HepG2 (cell line): ENCODE measurements at regions not wholly inside any gene's neighbourhood (a gene's known extent, or its start where the extent isn't known, plus 50 kb on each side); places are given as distances from the start of the nearest gene placed in this dataset.

Experiments used
- ATAC-seq: fragments of 200-7000 bp; cut with Tn5 transposase; 3 replicates; pipeline ENCODE4 v1.9.1; 2020; ENCODE audit warnings: mild to moderate bottlenecking, moderate library complexity
- BruUV-seq: library from RNA; stranded (reverse); fragments of 400-500 nt; replicated peaks from 2 replicates; lab custom pipeline; 2021; lab: Mats Ljungman, UMichigan
- CTCF ChIA-PET: fragments of 300-600 bp; formaldehyde crosslinking; extraction: SDS; loops from one replicate; lab custom pipeline; 2021; ENCODE audit warnings: low total read pairs, inconsistent platforms, low intra/inter-chr PET ratio; lab: Yijun Ruan, JAX
- POLR2A ChIA-PET: fragments of 350-600 bp; sonication (Branson Sonifier 250); formaldehyde crosslinking; loops from one replicate; lab custom pipeline; 2020; ENCODE audit warnings: antibody characterized with exemption, inconsistent platforms; lab: Yijun Ruan, JAX
- DNase-seq: peaks from one replicate; pipeline ENCODE4 v3.0.0-alpha.2; 2015; ENCODE audit warnings: low spot score
- FAIRE-seq: peaks from 3 replicates; lab custom pipeline; 2011; peaks lifted over from hg19 to GRCh38; lab: Jason Lieb, UNC
- H2AFZ ChIP-seq: one replicate; pipeline ENCODE4 v1.6.1; 2011; ENCODE audit warnings: low read length, inconsistent platforms
- H3K27ac ChIP-seq: fragments of 300-600 bp; 3 replicates; pipeline ENCODE4 v1.8.0; 2011; ENCODE audit warnings: mixed run types, mild to moderate bottlenecking, mixed read lengths, low read length, inconsistent platforms; ENCODE audit not compliant: insufficient read depth; ENCODE audit errors: extremely low read length
- H3K27me3 ChIP-seq, 2 experiments: fragments of 200-600 bp in 1 of 2; 2 replicates in 1 of 2; 3 replicates in 1 of 2; pipeline versions ENCODE4 v1.6.0 to v1.8.0; 2011; ENCODE audit warnings: low read length in 2 of 2, mild to moderate bottlenecking in 2 of 2, moderate library complexity in 2 of 2, inconsistent platforms in 1 of 2; ENCODE audit not compliant: insufficient read depth in 2 of 2, control insufficient read depth in 1 of 2
- H3K36me3 ChIP-seq, 2 experiments: fragments of 200-600 bp in 1 of 2; replicated peaks in 1 of 2; 2 replicates in 1 of 2; 3 replicates in 1 of 2; pipeline versions ENCODE4 v1.5.1 to v1.8.0; 2011; ENCODE audit warnings: low read length in 2 of 2, inconsistent platforms in 1 of 2; ENCODE audit not compliant: insufficient read depth in 2 of 2, control insufficient read depth in 1 of 2
- H3K4me1 ChIP-seq: 2 replicates; pipeline ENCODE4 v1.5.1; 2012; ENCODE audit warnings: low read length, inconsistent platforms; ENCODE audit not compliant: insufficient read depth
- H3K4me2 ChIP-seq: 2 replicates; pipeline ENCODE4 v1.6.0; 2011; ENCODE audit warnings: low read depth, low read length, inconsistent platforms
- H3K4me3 ChIP-seq, 3 experiments: fragments of 200-600 bp in 1 of 3; sonication (generic), shearing (Covaris generic) in 1 of 3; replicated peaks in 1 of 3; 2 replicates each; pipeline ENCODE4 v1.5.1; 2011 to 2016; ENCODE audit warnings: low read length in 3 of 3, inconsistent platforms in 2 of 3, low read depth in 2 of 3, mild to moderate bottlenecking in 2 of 3, control low read depth in 1 of 3, mixed read lengths in 1 of 3; ENCODE audit not compliant: insufficient read depth in 1 of 3
- H3K79me2 ChIP-seq: one replicate; pipeline ENCODE4 v1.6.1; 2011; ENCODE audit warnings: low read length, inconsistent platforms; ENCODE audit not compliant: insufficient read depth
- H3K9ac ChIP-seq: 2 replicates; pipeline ENCODE4 v1.6.0; 2011; ENCODE audit warnings: mild to moderate bottlenecking, low read depth, low read length, inconsistent platforms; ENCODE audit not compliant: insufficient read depth
- H3K9me3 ChIP-seq: 2 replicates; pipeline ENCODE4 v1.5.1; 2012; ENCODE audit warnings: mild to moderate bottlenecking, low read length
- H4K20me1 ChIP-seq: 2 replicates; pipeline ENCODE4 v1.6.0; 2011; ENCODE audit warnings: inconsistent platforms, mild to moderate bottlenecking, low read length, moderate library complexity; ENCODE audit not compliant: insufficient read depth
- E2F5 ChIP-seq: sonication (generic); formaldehyde crosslinking; conservative IDR thresholded peaks from 2 replicates; pipeline ENCODE4 v1.4.0; 2020; ENCODE audit warnings: missing genetic modification reagents
- KDM4B ChIP-seq: sonication (generic); formaldehyde crosslinking; IDR thresholded peaks from 2 replicates; pipeline ENCODE4 v1.4.0; 2020; ENCODE audit warnings: missing genetic modification reagents
- ZBTB42 ChIP-seq: sonication (generic); formaldehyde crosslinking; IDR thresholded peaks from 2 replicates; pipeline ENCODE4 v1.5.0; 2020; ENCODE audit warnings: mild to moderate bottlenecking, missing genetic modification reagents
- ZFP36 ChIP-seq: fragments of 150-350 bp; IDR thresholded peaks from 2 replicates; pipeline ENCODE4 v1.6.1; 2018; ENCODE audit warnings: borderline replicate concordance, low read length, low read depth; ENCODE audit not compliant: partially characterized antibody
- ZNF263 ChIP-seq: sonication (generic); formaldehyde crosslinking; IDR thresholded peaks from 2 replicates; pipeline ENCODE4 v1.4.0; 2020; ENCODE audit warnings: missing genetic modification reagents
- ZSCAN25 ChIP-seq: sonication (generic); formaldehyde crosslinking; IDR thresholded peaks from 2 replicates; pipeline ENCODE4 v1.8.0; 2022; ENCODE audit warnings: mild to moderate bottlenecking, missing genetic modification reagents
- WGBS: methylation state at CpG from one replicate; pipeline ENCODE4 v1.1.6; 2017; ENCODE audit warnings: low lambda C conversion rate; 5-methylcytosine and 5-hydroxymethylcytosine counted together
- in situ Hi-C: cut with HindIII; loops from 2 replicates; pipeline ENCODE4 v1.10.0; 2017; ENCODE audit warnings: low pct_unique_long_range_greater_than_20kb; ENCODE audit not compliant: extremely low pct_ligation_motif_present
- intact Hi-C: fragments of 100-400 bp; cut with micrococcal nuclease; formaldehyde crosslinking; loops from one replicate; pipeline ENCODE4 v1.10.0; 2022; ENCODE audit not compliant: unreplicated experiment

- no peak for ATAC-seq
- BruUV-seq: no TSS peak
- in situ Hi-C loops: no loop called here
- no peak overlapping the region for H3K9ac ChIP-seq
- no peaks in the 10 kb centered on the region for H3K9me3 ChIP-seq
- no peak overlapping the region for H3K27ac ChIP-seq
- no peak for TF ChIP-seq KDM4B (CRISPR knock-in tag)
- TF ChIP-seq, all 625 proteins: peak for 0
- Histone ChIP-seq H3K79me2 (peaks cover 2% of the 10 kb centered on the region), H4K20me1 (no peaks in the 10 kb centered on the region), H2AFZ (no peak overlapping the region), H3K4me1 (peaks cover 40% of the 10 kb centered on the region), H3K27me3 (no peaks in the 10 kb centered on the region), H3K4me2 (no peak overlapping the region), H3K36me3 (no peaks in the 10 kb centered on the region), H3K4me3 (no peak overlapping the region)
- intact Hi-C loops: no loop called here
- WGBS: 97% methylated on average over 3 of the region's 3 CpGs
- DNase-seq (no peak), FAIRE-seq (no peak)
- ChIA-PET CTCF (no interaction called here), POLR2A (no interaction called here)
Observed at GRCh38 chr16:21341101-21341500, 63.0 kb upstream of the CRYM start.

- no peaks in the 10 kb centered on the region for H3K27me3 ChIP-seq
- ChIA-PET POLR2A (no interaction called here), CTCF (no interaction called here)
- no peaks in the 10 kb centered on the region for H4K20me1 ChIP-seq
- H2AFZ ChIP-seq: no peak overlapping the region
- no peak for ATAC-seq
- intact Hi-C loops (no loop called here), in situ Hi-C loops (no loop called here)
- no peak overlapping the region for H3K9ac ChIP-seq
- peaks cover 52% of the 10 kb centered on the region for H3K4me1 ChIP-seq
- H3K36me3 ChIP-seq: no peaks in the 10 kb centered on the region
- H3K4me2 ChIP-seq: no peak overlapping the region
- no peaks in the 10 kb centered on the region for H3K9me3 ChIP-seq
- TF ChIP-seq ZNF263: peak; percentile 70; the same call in 1 of the 2 replicates
- TF ChIP-seq ZBTB42 (CRISPR knock-in tag): no peak
- no peak for TF ChIP-seq ZSCAN25 (CRISPR knock-in tag)
- no peak for TF ChIP-seq E2F5 (CRISPR knock-in tag)
- TF ChIP-seq ZFP36: no peak
- TF ChIP-seq, all 625 proteins: peak for 1
- DNase-seq (no peak), FAIRE-seq (no peak)
- H3K79me2 ChIP-seq: peaks cover 2% of the 10 kb centered on the region
- no peak overlapping the region for H3K4me3 ChIP-seq
- no peak overlapping the region for H3K27ac ChIP-seq
- no TSS peak for BruUV-seq
Observed at GRCh38 chr16:21339941-21340340, 61.9 kb upstream of the CRYM start.
